ENCODE measurements at regions not wholly inside any gene's neighbourhood (a gene's known extent, or its start where the extent isn't known, plus 50 kb on each side); places are given as distances from the start of the nearest gene placed in this dataset.
"Not testable (repeated sequence)": the region's sequence is repeated elsewhere in the genome, so short reads cannot be mapped to it uniquely, and the experiment has no call there.

DNA sequence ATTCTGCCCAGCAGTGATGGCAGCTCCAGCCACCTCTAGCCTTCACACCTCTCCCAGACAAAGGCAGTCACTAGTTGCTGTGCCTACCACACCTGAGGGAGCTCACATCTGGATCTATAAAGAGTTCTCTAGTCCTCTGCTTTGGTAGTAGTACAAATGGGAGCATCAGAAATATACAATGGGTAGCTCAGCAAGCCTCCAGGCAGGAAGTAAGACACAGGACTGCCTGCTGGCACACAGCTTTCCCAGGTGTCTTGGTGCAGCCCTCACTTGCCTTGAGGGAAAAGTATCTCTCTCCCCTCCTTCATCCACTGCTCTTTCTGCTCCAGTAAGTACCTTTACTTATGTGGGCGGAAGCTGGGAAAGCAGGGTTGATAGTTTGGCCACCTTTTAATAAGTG is 212.9 kb upstream of the SLC7A11 start:
- Histone ChIP-seq H3K36me3 (replicated peaks; ENCODE audit: control insufficient read depth, insufficient read depth, low read length) (no peaks in the 10 kb centered on the region), H3K4me3 (ENCODE audit: insufficient read depth, low read depth, low read length) (no peak overlapping the region), H3K27me3 (ENCODE audit: control insufficient read depth, insufficient read depth, low read length) (no peaks in the 10 kb centered on the region)
- no peak for DNase-seq

DNA sequence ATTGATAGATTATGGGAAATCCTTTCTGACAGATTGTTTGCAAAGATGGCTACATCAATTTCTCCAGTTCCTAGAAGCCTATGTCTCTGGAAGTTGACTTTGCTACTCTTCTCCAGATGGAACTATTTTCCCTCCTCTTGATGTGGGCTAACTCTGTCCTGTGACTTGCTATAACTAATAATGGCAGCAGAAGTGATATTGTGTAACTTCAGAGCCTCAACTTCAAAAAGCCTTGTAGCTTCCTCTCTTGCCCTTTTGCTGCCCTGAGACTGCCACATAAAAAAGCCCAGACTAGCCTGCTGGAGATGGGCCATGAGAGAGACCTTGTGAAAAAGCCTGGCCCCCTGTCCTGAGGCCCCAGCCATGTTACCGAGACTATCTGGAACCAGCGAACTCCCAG is 210.7 kb upstream of the SLC7A11 start:
- DNase-seq, result no peak
- H3K36me3 ChIP-seq (replicated peaks; ENCODE audit: control insufficient read depth, insufficient read depth, low read length), result no peaks in the 10 kb centered on the region

DNA sequence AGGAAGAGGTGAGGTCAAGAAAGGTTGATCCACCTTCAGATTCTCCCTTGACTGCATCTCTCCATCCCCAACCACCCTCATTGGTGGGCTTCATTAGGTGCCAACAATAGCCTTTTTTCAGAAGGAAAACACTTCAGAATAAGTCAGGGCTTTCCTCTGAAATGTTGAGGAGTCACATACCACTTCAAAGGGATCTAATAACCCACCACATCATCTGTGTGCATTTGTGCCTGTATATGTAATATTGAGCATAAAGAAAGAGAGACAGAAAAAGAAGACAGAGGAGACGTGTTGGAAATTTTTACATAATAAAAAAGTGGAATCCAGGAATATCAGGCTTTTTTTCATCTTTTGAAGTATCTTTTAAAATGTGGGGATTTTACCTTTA is 209.1 kb upstream of the SLC7A11 start:
- no peaks in the 10 kb centered on the region for H3K36me3 ChIP-seq (replicated peaks; ENCODE audit: control insufficient read depth, insufficient read depth, low read length)
- DNase-seq, result no peak
- H3K4me3 ChIP-seq (ENCODE audit: insufficient read depth, low read depth, low read length), result no peak overlapping the region
- H3K27me3 ChIP-seq (ENCODE audit: control insufficient read depth, insufficient read depth, low read length), result no peaks in the 10 kb centered on the region

More for the DNA sequence above, 210.7 kb upstream of the SLC7A11 start:
- Histone ChIP-seq H3K4me3 (ENCODE audit: insufficient read depth, low read depth, low read length) (no peak overlapping the region), H3K27me3 (ENCODE audit: control insufficient read depth, insufficient read depth, low read length) (no peaks in the 10 kb centered on the region)

DNA sequence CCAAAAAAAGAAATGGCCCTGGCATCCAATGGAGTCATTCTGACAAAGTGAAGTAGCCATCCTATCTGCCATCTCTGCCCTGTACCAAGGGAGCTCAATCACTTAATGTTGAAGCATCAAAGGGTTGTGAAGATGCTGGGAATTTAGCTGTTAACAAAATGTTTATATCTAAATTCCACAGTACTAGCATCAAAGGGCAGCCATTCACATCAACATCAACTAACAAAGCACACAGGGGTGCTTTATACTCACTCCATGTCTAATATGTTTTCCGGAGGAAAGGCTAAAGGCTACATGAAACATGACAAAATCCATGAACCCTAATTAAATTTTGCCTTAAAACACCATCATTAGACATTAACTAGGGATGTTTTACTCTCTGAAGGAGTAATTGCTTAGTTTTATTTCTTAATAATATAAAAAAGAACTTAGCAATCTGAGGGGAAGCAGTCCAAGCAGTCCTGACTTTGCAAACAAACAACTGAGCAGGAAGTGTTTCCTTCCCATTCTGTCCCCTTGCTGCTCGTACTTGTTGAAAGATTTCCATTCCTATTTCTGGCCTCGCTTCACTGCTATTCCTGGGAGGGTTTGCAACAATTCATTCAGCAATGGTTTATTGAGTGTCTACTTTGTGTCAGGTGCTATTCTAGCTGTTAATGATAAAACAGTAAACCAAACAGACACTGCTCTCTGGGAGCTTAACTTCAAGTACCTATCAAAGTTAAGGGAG is 208.6 kb upstream of the SLC7A11 start:
- Histone ChIP-seq H3K36me3 (replicated peaks; ENCODE audit: control insufficient read depth, insufficient read depth, low read length) (no peaks in the 10 kb centered on the region), H3K27me3 (ENCODE audit: control insufficient read depth, insufficient read depth, low read length) (no peaks in the 10 kb centered on the region), H3K4me3 (ENCODE audit: insufficient read depth, low read depth, low read length) (no peak overlapping the region)
- no peak for DNase-seq

DNA sequence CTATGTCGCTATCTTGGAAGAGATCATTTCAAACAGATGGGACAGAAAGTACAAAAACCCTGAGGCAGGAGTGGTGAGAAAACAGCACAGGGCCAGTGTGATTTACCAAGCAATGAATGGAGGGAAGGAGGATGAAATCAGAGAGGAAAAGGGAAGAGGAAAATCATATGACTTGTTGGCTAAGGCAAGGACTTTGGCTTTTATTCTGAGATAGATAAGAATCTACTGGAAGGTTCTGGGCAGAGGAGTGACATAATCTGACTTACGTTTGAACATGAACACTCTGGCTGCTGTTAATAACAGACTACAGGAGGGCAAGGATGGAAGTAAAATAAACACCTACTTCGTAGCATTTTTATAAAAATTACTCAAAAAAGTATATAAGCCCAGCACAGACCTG is 207.8 kb upstream of the SLC7A11 start:
- no peak for DNase-seq
- H3K36me3 ChIP-seq (replicated peaks; ENCODE audit: control insufficient read depth, insufficient read depth, low read length), result no peaks in the 10 kb centered on the region
- no peak overlapping the region for H3K4me3 ChIP-seq (ENCODE audit: insufficient read depth, low read depth, low read length)
- no peaks in the 10 kb centered on the region for H3K27me3 ChIP-seq (ENCODE audit: control insufficient read depth, insufficient read depth, low read length)

DNA sequence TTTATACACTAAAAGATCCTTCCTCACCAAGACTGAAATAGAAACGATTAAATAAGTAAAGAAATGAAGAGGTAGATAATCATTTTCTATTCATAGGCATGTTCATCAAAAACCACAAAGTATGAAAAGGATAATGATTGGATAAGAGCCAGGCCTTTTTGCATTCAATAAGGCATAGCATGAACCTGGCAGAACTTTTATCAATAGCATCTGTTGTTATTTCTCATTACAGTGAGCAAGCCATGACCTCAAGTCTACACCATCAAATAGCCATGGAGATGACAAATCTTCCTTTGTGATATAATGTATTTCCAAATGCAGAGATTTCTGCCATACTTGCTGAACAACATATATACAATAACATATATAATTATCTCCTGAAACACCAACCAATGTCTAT is 206.0 kb upstream of the SLC7A11 start:
- H3K27me3 ChIP-seq (ENCODE audit: control insufficient read depth, insufficient read depth, low read length), result no peaks in the 10 kb centered on the region
- H3K4me3 ChIP-seq (ENCODE audit: insufficient read depth, low read depth, low read length), result no peak overlapping the region
- no peak for DNase-seq
- H3K36me3 ChIP-seq (replicated peaks; ENCODE audit: control insufficient read depth, insufficient read depth, low read length), result no peaks in the 10 kb centered on the region

DNA sequence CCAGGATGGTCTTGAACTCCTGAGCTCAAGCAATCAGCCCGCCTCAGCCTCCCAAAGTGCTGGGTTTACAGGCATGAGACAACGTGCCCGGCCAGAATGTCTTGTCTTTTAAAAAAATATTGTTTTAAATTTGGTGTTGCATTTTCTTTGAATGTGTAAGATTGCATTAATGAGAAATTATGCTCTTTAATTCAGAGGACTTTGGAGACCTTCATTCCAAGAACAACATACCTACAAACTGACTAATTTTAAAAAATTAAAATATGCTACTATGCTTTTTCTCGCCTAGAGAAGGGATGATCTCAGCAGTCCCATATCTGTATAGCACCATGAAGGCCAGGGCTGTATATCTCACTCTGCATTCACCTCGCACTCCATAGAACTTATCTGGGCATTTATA is 204.3 kb upstream of the SLC7A11 start:
- no peak for DNase-seq
- Histone ChIP-seq H3K27me3 (ENCODE audit: control insufficient read depth, insufficient read depth, low read length) (no peaks in the 10 kb centered on the region), H3K4me3 (ENCODE audit: insufficient read depth, low read depth, low read length) (no peak overlapping the region), H3K36me3 (replicated peaks; ENCODE audit: control insufficient read depth, insufficient read depth, low read length) (no peaks in the 10 kb centered on the region)

DNA sequence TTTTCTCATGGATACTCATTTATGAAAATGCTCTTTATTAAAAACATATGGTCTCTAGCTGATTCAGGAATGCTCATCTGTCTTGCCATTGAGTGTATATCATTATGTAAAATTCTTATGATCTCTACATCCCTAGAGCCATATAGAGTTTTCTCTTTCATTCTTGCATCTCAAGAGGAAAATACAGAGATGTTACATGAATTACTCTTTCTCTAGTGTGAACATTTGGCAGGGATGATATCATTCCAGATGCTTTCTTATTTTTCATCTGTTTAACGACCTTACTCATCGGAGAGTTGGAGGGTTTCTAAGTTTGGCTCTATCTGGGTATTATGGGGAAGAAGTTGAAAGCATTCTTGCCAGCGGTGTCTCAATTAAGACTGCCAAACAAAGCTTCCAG is 202.9 kb upstream of the SLC7A11 start:
- no peaks in the 10 kb centered on the region for H3K27me3 ChIP-seq (ENCODE audit: control insufficient read depth, insufficient read depth, low read length)

DNA sequence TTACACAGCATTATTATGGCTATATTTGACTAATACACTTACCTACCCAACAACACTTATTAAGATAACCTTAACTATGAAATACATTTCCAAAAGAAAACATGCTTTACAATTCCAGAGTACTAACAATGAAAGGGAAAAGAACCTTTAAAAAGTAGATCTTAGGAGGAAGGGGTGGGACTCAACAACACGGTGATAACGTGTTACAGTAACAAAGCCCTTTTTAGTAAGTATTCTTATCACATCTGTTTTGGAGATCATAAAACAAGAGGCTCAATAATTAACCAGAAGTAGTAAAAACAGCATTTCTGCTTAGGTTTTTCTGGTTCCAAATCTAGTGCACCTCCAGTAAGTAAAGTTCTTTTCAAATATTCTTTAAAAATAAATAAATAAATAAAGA is 202.1 kb upstream of the SLC7A11 start:
- H3K36me3 ChIP-seq (replicated peaks; ENCODE audit: control insufficient read depth, insufficient read depth, low read length), result no peaks in the 10 kb centered on the region
- no peaks in the 10 kb centered on the region for H3K27me3 ChIP-seq (ENCODE audit: control insufficient read depth, insufficient read depth, low read length)
- DNase-seq, result no peak
- H3K4me3 ChIP-seq (ENCODE audit: insufficient read depth, low read depth, low read length), result no peak overlapping the region

More for the DNA sequence above, 202.9 kb upstream of the SLC7A11 start:
- Histone ChIP-seq H3K4me3 (ENCODE audit: insufficient read depth, low read depth, low read length) (no peak overlapping the region), H3K36me3 (replicated peaks; ENCODE audit: control insufficient read depth, insufficient read depth, low read length) (no peaks in the 10 kb centered on the region)
- no peak for DNase-seq

DNA sequence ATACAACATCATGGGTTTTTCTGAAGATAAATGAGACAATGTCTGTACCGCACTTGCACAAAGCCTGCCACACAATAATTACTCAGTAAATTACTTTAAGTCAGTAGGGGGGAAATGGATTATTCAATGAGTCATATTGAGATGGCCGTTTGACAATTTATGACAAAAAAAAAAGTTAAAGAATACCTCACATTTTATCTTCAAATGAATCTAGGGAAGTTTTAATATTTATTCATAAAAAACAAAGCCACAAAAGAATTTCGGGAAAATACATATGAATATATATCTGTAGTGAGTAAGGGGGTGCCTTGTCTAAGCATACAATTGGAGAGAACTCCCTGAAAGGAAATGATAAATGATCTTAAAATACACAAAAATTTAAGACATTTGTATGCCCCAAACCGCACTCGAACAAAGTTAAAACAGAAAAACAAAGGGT is 197.0 kb upstream of the SLC7A11 start:
- H3K27me3 ChIP-seq (ENCODE audit: control insufficient read depth, insufficient read depth, low read length), result no peaks in the 10 kb centered on the region
- no peaks in the 10 kb centered on the region for H3K36me3 ChIP-seq (replicated peaks; ENCODE audit: control insufficient read depth, insufficient read depth, low read length)
- no peak overlapping the region for H3K4me3 ChIP-seq (ENCODE audit: insufficient read depth, low read depth, low read length)
- no peak for DNase-seq

DNA sequence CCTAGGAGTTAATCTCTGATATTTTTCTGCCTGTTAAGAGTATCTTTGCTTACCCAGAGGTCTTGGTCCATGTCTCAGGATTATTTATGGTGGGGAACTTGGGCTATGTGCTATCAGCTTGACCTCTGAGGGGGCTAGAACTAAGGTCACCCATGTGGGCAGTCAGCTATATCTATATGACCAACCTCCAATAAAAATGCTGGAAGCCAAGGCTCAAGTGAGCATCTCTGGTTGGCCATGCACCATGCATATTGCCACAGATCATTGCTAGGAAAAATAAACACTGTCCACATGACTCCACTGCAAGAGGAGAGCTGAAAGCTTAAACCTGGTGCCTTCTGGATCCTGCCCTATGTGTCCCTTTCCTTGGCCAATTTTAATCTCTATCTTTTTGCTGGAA is 196.5 kb upstream of the SLC7A11 start:
- no peak for DNase-seq
- H3K36me3 ChIP-seq (replicated peaks; ENCODE audit: control insufficient read depth, insufficient read depth, low read length), result no peaks in the 10 kb centered on the region
- H3K4me3 ChIP-seq (ENCODE audit: insufficient read depth, low read depth, low read length), result no peak overlapping the region
- H3K27me3 ChIP-seq (ENCODE audit: control insufficient read depth, insufficient read depth, low read length), result no peaks in the 10 kb centered on the region

DNA sequence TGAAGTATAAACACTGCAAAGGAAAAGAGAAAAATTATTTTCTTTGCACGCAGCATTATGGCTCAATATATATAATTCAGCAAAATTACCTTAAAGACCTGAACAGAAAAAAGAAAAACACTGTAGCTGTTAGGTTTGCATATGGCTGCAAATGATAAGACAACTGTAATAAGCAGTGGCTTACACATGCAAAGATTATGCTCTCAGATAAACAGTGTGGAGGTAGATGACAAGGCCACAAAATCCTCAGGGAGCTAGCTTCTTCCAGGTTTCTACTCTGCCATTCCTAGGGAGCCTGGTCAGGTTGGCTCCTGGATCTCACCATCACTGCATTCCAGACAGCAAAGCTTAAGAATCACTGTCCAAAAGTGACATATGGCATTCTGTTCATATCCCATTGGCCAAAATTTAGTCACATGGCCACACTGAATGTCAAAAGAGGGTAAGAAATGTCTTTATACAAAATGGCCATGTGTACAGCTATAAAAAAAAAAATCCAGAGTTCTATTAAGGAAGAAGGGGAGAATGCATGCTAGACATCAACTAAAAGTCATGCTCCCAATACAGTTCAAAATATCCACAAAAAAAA is 195.2 kb upstream of the SLC7A11 start:
- no peak for DNase-seq
- Histone ChIP-seq H3K4me3 (ENCODE audit: insufficient read depth, low read depth, low read length) (no peak overlapping the region), H3K27me3 (ENCODE audit: control insufficient read depth, insufficient read depth, low read length) (no peaks in the 10 kb centered on the region), H3K36me3 (replicated peaks; ENCODE audit: control insufficient read depth, insufficient read depth, low read length) (no peaks in the 10 kb centered on the region)

DNA sequence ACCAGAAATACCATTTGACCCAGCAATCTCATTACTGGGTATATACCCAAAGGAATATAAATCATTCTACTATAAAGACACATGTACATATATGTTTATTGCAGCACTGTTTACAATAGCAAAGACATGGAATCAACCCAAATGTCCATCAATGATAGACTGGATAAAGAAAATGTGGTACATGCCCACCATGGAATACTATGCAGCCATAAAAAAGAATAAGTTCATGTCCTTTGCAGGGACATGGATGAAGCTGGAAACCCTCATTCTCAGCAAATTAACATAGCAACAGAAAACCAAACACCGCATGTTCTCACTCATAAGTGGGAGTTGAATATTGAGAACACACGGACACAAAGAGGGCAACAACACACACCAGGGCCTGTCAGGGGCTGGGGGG is 193.6 kb upstream of the SLC7A11 start:
- H3K27me3 ChIP-seq (ENCODE audit: control insufficient read depth, insufficient read depth, low read length); H3K4me3 ChIP-seq (ENCODE audit: insufficient read depth, low read depth, low read length); DNase-seq; H3K36me3 ChIP-seq (replicated peaks; ENCODE audit: control insufficient read depth, insufficient read depth, low read length): not testable (repeated sequence)

DNA sequence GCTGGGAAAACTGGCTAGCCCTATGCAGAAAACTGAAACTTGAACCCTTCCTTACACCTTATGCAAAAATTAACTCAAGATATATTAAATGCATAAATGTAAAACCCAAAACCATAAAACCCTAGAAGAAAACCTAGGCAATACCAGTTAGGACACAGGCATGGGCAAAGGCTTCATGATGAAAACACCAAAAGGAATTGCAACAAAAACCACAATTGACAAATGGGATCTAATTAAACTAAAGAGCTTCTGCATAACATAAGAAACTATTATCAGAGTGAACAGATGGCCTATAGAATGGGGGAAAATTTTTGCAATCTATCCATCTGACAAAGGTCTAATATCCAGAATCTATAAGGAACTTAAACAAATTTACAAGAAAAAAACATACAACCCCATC is 192.9 kb upstream of the SLC7A11 start:
- H3K4me3 ChIP-seq (ENCODE audit: insufficient read depth, low read depth, low read length); DNase-seq; H3K36me3 ChIP-seq (replicated peaks; ENCODE audit: control insufficient read depth, insufficient read depth, low read length); H3K27me3 ChIP-seq (ENCODE audit: control insufficient read depth, insufficient read depth, low read length): not testable (repeated sequence)

DNA sequence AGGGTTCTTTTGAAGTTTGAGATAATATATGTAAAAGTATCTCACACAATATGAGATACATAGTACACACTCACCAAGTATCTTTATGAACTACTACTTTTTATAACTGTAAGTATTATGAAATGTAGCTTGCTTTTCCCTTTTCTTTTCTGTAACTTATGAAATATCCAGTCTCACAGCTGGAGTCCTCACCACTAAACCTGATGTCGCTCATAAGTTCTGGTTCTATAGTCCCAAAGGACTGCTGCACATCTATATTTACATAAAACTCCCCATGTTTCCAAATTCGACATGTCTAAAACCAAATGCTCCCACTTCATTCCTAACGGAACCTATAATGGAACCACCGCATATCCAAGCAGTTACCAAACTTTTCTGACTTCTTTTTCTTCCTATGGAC is 186.5 kb upstream of the SLC7A11 start:
- Histone ChIP-seq H3K36me3 (replicated peaks; ENCODE audit: control insufficient read depth, insufficient read depth, low read length) (no peaks in the 10 kb centered on the region), H3K4me3 (ENCODE audit: insufficient read depth, low read depth, low read length) (no peak overlapping the region), H3K27me3 (ENCODE audit: control insufficient read depth, insufficient read depth, low read length) (no peaks in the 10 kb centered on the region)
- no peak for DNase-seq

DNA sequence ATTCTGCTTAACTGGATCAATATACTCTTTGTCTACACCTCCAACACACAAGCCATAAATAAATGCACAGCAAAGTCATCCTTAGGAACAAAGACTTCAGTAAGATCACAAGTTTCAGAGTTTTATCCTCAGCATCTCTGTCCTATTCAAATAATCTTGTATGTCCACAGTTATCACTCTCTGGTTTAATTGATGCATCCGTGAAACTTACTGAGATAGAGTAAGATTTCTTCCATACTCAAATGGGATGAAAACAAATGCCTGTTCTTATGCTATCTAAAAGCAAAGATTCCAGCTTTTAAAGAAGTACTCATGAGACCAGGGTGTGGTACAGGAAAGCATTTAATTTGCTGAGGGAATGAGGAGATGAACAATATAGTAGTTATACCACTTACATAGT is 184.6 kb upstream of the SLC7A11 start:
- Histone ChIP-seq H3K4me3 (ENCODE audit: insufficient read depth, low read depth, low read length) (no peak overlapping the region), H3K36me3 (replicated peaks; ENCODE audit: control insufficient read depth, insufficient read depth, low read length) (no peaks in the 10 kb centered on the region), H3K27me3 (ENCODE audit: control insufficient read depth, insufficient read depth, low read length) (no peaks in the 10 kb centered on the region)
- no peak for DNase-seq
